Nephron (organoid): ENCODE measurements at regions not wholly inside any gene's neighbourhood (a gene's known extent, or its start where the extent isn't known, plus 50 kb on each side); places are given as distances from the start of the nearest gene placed in this dataset.

Source experiments
- H3K27ac Mint-ChIP-seq, 3 experiments: 2 replicates each; pipeline ENCODE4 v1.8.0; 2020; ENCODE audit warnings: mixed read lengths in 3 of 3, mild to moderate bottlenecking in 2 of 3, moderate library complexity in 1 of 3
- H3K27me3 Mint-ChIP-seq: 2 replicates; pipeline ENCODE4 v1.8.0; 2021; ENCODE audit warnings: low read depth, mild to moderate bottlenecking, moderate library complexity, mixed read lengths
- H3K36me3 Mint-ChIP-seq: 2 replicates; pipeline ENCODE4 v1.8.0; 2020; ENCODE audit warnings: low read depth, mixed read lengths
- H3K4me1 Mint-ChIP-seq: 2 replicates; pipeline ENCODE4 v1.8.0; 2020; ENCODE audit warnings: mixed read lengths
- H3K4me3 Mint-ChIP-seq, 3 experiments: 2 replicates each; pipeline ENCODE4 v1.8.0; 2020; ENCODE audit warnings: mild to moderate bottlenecking in 3 of 3, mixed read lengths in 3 of 3, moderate library complexity in 2 of 3
- H3K9me3 Mint-ChIP-seq: 2 replicates; pipeline ENCODE4 v1.8.0; 2020; ENCODE audit warnings: mixed read lengths
- TF ChIP-seq, protein P1 (sequence below), 3 experiments: fragments of 200-600 bp; sonication (generic); IDR thresholded peaks; one replicate each; pipeline ENCODE4 v1.5.0; 2021; ENCODE audit warnings: antibody characterized with exemption in 3 of 3; ENCODE audit not compliant: unreplicated experiment in 3 of 3

DNA sequence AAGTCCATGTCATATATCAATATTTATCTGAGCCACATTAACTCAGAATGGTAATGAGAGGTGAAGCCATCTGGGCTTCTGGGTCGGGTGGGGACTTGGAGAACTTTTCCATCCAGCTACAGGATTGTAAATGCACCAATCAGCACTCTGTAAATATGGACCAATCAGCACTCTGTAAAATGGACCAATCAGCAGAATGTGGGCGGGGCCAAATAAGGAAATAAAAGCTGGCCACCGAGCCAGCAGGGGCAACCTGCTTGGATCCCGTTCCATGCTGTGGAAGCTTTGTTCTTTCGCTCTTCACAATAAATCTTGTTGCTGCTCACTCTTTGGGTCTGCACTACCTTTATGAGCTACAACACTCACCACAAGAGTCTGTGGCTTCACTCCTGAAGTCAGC is 253.4 kb downstream of the JRKL start:
- Mint-ChIP-seq H3K36me3 (no peaks in the 10 kb centered on the region), H3K4me3 (no peak overlapping the region), H3K27ac (no peak overlapping the region), H3K9me3 (no peaks in the 10 kb centered on the region), H3K4me1 (no peaks in the 10 kb centered on the region), H3K27me3 (no peaks in the 10 kb centered on the region)
- TF ChIP-seq, protein P1, sequence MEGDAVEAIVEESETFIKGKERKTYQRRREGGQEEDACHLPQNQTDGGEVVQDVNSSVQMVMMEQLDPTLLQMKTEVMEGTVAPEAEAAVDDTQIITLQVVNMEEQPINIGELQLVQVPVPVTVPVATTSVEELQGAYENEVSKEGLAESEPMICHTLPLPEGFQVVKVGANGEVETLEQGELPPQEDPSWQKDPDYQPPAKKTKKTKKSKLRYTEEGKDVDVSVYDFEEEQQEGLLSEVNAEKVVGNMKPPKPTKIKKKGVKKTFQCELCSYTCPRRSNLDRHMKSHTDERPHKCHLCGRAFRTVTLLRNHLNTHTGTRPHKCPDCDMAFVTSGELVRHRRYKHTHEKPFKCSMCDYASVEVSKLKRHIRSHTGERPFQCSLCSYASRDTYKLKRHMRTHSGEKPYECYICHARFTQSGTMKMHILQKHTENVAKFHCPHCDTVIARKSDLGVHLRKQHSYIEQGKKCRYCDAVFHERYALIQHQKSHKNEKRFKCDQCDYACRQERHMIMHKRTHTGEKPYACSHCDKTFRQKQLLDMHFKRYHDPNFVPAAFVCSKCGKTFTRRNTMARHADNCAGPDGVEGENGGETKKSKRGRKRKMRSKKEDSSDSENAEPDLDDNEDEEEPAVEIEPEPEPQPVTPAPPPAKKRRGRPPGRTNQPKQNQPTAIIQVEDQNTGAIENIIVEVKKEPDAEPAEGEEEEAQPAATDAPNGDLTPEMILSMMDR (IDR thresholded peaks at IDR 0.05; ENCODE audit: unreplicated experiment in 3 of 3), result no peak

DNA sequence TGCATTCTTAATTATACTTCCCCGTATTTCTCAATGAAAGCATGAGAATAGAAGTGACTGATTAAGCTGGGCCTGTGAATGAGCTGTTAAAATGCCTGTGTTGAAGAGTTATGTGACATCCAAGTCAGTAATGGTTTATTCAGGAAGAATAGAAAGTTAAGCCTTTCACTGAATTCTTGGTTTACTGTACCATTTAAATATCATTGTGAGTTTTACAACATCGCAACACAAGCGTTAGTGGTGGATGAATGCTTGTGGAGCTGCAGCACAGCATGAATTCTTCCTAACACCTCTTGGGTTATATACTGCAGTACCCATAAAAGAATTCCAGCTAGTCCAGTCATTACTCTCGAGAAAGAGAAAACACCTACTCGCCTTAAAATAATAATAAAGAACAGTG is 257.8 kb downstream of the JRKL start:
- TF ChIP-seq, protein P1 (IDR thresholded peaks at IDR 0.05; ENCODE audit: unreplicated experiment in 3 of 3), result no peak
- H3K4me1 Mint-ChIP-seq, result no peaks in the 10 kb centered on the region
- H3K4me3 Mint-ChIP-seq, result no peak overlapping the region
- no peaks in the 10 kb centered on the region for H3K27me3 Mint-ChIP-seq
- no peaks in the 10 kb centered on the region for H3K9me3 Mint-ChIP-seq
- H3K27ac Mint-ChIP-seq, result no peak overlapping the region
- H3K36me3 Mint-ChIP-seq, result no peaks in the 10 kb centered on the region

DNA sequence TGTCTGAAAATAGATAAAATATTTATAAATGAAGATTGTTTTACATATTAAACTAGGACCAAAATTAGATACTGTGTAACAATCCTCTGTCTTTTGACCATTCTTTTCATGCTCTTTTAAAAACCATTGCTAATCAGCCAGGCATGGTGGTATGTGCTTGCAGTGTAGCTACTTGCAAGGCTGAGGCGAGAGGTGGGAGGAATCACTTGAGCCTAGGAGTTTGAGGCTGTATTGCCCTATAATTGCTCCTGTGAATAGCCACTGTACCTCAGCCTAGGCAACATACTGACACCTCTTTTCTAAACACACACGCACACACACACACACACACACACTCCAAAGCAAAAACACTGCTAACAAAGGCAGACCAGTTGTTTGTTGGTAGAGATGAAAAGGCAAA is 259.2 kb downstream of the JRKL start:
- Mint-ChIP-seq H3K36me3 (no peaks in the 10 kb centered on the region), H3K27me3 (no peaks in the 10 kb centered on the region), H3K4me1 (no peaks in the 10 kb centered on the region), H3K4me3 (no peak overlapping the region), H3K27ac (peak overlapping the region in 1 of 3 experiments; percentile 67), H3K9me3 (no peaks in the 10 kb centered on the region)
- TF ChIP-seq, protein P1 (IDR thresholded peaks at IDR 0.05; ENCODE audit: unreplicated experiment in 3 of 3), result no peak

DNA sequence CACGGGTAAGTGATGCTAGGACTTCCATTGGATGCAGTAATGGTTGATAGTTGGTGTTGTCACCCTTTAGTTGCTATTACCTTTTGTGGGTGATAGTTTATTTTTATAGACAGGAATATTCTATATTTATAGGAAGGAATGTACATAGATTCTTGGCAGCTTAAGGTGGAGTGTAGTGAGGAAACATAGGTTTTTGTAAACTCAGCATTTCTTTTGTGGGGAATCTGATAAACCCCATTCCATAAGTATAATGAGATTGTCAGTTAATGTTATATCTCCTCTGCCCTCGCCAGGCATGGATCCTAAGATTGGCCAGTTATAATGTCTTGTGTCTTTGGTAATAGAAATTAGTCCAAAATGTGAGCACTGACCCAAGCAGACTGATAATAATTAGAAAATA is 262.7 kb downstream of the JRKL start:
- Mint-ChIP-seq H3K36me3 (no peaks in the 10 kb centered on the region), H3K4me1 (no peaks in the 10 kb centered on the region), H3K27ac (no peak overlapping the region), H3K4me3 (no peak overlapping the region), H3K27me3 (no peaks in the 10 kb centered on the region), H3K9me3 (no peaks in the 10 kb centered on the region)
- TF ChIP-seq, protein P1 (IDR thresholded peaks at IDR 0.05; ENCODE audit: unreplicated experiment in 3 of 3), result no peak

DNA sequence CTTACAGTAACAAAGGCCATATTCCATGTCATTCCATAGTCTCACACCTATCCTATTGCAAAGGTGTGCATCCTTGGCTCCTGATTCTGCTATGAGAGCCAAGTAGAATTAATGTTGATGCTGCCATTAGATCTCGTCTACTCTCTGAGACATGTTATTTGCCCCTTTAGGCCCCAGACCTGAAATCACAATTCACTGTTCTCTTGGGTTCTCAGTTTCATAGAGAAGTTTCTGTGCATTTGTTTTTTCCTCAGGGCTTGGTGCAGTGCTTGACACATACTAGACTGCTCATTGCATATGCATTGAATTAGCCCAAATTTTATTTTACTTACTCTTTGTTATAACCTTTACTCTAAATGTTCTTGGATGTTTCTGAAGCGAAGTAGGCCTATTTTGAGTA is 265.7 kb downstream of the JRKL start:
- Mint-ChIP-seq H3K36me3 (no peaks in the 10 kb centered on the region), H3K4me3 (no peak overlapping the region), H3K4me1 (no peaks in the 10 kb centered on the region), H3K27me3 (no peaks in the 10 kb centered on the region), H3K9me3 (no peaks in the 10 kb centered on the region), H3K27ac (no peak overlapping the region)
- TF ChIP-seq, protein P1 (IDR thresholded peaks at IDR 0.05; ENCODE audit: unreplicated experiment in 3 of 3), result no peak

DNA sequence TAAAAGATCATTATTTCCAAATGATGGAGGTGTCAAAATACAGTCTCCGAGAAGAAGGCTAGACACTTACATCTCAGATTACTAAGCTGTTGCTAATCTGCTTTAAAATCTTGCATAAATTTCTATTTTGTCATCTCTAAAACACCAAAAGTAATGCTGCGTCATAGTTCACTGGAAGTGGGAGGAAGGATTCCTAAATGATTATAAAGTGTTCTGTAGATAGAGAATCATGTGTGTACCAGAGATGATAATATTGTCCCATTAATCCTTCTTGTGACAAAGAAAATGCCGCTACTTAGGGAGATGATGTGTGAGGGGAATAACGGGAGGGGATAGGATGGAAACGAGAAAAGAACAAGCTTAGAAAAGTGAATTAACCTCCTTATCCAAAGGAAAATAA is 268.6 kb downstream of the JRKL start:
- Mint-ChIP-seq H3K27ac (no peak overlapping the region), H3K9me3 (no peaks in the 10 kb centered on the region)

More for the DNA sequence above, 268.6 kb downstream of the JRKL start:
- Mint-ChIP-seq H3K4me3 (no peak overlapping the region), H3K4me1 (no peaks in the 10 kb centered on the region), H3K36me3 (no peaks in the 10 kb centered on the region), H3K27me3 (no peaks in the 10 kb centered on the region)
- TF ChIP-seq, protein P1 (IDR thresholded peaks at IDR 0.05; ENCODE audit: unreplicated experiment in 3 of 3), result no peak
